ENCODE measurements at regions not wholly inside any gene's neighbourhood (a gene's known extent, or its start where the extent isn't known, plus 50 kb on each side); places are given as distances from the start of the nearest gene placed in this dataset.

DNA sequence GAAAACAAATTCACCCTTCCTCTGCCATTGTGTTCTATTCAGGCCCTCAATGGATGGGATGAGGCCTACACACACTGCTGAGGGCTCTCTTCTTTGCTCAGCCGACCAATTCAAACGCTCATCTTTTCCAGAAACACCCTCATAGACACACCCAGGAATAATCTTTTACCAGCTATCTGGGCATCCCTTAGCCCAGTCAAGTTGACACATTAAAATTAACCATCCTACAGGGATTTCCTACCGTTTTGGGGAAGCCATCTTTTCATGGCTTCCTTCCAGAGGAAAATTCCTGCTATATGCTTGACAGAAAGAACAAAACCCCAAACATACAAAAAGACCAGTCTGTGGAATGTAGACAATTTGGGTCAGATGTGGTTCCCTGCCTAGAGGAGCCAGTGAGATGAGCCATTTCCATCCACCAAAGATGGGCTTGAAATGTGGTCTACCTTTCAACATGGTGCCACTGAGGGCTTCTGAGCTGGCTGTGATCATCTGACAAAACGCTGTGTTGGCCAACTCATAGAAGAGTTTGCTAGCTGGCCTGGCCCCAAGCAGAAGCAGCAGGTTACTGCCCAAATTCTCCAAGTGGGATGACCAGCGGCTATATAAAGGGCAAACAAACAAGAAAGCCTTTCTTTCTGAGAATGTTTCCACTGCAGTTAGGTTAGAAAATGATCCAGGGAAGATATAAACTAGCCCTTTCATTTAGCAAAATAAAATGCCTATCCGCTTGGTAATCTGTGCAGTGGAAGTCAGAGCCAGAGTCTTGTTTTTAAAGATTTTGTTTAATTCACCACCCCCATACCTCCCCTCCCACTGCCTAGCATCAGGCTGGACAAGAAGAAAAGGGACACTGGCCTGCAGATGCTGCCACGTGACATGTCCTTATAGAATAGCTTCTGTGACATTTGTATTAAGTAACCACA lies 69.1 kb upstream of the MRPS6 start:
- no peak for TF ChIP-seq NANOG (IDR thresholded peaks at IDR 0.05; ENCODE audit: borderline replicate concordance)
- TF ChIP-seq, protein P1, sequence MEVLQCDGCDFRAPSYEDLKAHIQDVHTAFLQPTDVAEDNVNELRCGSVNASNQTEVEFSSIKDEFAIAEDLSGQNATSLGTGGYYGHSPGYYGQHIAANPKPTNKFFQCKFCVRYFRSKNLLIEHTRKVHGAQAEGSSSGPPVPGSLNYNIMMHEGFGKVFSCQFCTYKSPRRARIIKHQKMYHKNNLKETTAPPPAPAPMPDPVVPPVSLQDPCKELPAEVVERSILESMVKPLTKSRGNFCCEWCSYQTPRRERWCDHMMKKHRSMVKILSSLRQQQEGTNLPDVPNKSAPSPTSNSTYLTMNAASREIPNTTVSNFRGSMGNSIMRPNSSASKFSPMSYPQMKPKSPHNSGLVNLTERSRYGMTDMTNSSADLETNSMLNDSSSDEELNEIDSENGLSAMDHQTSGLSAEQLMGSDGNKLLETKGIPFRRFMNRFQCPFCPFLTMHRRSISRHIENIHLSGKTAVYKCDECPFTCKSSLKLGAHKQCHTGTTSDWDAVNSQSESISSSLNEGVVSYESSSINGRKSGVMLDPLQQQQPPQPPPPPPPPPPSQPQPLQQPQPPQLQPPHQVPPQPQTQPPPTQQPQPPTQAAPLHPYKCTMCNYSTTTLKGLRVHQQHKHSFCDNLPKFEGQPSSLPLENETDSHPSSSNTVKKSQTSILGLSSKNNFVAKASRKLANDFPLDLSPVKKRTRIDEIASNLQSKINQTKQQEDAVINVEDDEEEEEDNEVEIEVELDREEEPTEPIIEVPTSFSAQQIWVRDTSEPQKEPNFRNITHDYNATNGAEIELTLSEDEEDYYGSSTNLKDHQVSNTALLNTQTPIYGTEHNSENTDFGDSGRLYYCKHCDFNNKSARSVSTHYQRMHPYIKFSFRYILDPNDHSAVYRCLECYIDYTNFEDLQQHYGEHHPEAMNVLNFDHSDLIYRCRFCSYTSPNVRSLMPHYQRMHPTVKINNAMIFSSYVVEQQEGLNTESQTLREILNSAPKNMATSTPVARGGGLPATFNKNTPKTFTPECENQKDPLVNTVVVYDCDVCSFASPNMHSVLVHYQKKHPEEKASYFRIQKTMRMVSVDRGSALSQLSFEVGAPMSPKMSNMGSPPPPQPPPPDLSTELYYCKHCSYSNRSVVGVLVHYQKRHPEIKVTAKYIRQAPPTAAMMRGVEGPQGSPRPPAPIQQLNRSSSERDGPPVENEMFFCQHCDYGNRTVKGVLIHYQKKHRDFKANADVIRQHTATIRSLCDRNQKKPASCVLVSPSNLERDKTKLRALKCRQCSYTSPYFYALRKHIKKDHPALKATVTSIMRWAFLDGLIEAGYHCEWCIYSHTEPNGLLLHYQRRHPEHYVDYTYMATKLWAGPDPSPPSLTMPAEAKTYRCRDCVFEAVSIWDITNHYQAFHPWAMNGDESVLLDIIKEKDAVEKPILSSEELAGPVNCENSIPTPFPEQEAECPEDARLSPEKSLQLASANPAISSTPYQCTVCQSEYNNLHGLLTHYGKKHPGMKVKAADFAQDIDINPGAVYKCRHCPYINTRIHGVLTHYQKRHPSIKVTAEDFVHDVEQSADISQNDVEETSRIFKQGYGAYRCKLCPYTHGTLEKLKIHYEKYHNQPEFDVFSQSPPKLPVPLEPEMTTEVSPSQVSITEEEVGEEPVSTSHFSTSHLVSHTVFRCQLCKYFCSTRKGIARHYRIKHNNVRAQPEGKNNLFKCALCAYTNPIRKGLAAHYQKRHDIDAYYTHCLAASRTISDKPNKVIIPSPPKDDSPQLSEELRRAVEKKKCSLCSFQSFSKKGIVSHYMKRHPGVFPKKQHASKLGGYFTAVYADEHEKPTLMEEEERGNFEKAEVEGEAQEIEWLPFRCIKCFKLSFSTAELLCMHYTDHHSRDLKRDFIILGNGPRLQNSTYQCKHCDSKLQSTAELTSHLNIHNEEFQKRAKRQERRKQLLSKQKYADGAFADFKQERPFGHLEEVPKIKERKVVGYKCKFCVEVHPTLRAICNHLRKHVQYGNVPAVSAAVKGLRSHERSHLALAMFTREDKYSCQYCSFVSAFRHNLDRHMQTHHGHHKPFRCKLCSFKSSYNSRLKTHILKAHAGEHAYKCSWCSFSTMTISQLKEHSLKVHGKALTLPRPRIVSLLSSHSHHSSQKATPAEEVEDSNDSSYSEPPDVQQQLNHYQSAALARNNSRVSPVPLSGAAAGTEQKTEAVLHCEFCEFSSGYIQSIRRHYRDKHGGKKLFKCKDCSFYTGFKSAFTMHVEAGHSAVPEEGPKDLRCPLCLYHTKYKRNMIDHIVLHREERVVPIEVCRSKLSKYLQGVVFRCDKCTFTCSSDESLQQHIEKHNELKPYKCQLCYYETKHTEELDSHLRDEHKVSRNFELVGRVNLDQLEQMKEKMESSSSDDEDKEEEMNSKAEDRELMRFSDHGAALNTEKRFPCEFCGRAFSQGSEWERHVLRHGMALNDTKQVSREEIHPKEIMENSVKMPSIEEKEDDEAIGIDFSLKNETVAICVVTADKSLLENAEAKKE (CRISPR knock-in tag; IDR thresholded peaks at IDR 0.05), result no peak
- TF ChIP-seq STAT1 (IDR thresholded peaks at IDR 0.05; ENCODE audit: unreplicated experiment), result no peak
- TF ChIP-seq, protein P2, sequence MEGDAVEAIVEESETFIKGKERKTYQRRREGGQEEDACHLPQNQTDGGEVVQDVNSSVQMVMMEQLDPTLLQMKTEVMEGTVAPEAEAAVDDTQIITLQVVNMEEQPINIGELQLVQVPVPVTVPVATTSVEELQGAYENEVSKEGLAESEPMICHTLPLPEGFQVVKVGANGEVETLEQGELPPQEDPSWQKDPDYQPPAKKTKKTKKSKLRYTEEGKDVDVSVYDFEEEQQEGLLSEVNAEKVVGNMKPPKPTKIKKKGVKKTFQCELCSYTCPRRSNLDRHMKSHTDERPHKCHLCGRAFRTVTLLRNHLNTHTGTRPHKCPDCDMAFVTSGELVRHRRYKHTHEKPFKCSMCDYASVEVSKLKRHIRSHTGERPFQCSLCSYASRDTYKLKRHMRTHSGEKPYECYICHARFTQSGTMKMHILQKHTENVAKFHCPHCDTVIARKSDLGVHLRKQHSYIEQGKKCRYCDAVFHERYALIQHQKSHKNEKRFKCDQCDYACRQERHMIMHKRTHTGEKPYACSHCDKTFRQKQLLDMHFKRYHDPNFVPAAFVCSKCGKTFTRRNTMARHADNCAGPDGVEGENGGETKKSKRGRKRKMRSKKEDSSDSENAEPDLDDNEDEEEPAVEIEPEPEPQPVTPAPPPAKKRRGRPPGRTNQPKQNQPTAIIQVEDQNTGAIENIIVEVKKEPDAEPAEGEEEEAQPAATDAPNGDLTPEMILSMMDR (conservative IDR thresholded peaks at IDR 0.05; ENCODE audit: low read depth in 2 of 2), result no peak
- no peak for TF ChIP-seq POLR2AphosphoS5 (IDR thresholded peaks at IDR 0.05; ENCODE audit: low read depth)
- no peak for TF ChIP-seq EZH2phosphoT487 (IDR thresholded peaks at IDR 0.05; ENCODE audit: unreplicated experiment)
- TF ChIP-seq, protein P3, sequence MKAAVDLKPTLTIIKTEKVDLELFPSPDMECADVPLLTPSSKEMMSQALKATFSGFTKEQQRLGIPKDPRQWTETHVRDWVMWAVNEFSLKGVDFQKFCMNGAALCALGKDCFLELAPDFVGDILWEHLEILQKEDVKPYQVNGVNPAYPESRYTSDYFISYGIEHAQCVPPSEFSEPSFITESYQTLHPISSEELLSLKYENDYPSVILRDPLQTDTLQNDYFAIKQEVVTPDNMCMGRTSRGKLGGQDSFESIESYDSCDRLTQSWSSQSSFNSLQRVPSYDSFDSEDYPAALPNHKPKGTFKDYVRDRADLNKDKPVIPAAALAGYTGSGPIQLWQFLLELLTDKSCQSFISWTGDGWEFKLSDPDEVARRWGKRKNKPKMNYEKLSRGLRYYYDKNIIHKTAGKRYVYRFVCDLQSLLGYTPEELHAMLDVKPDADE (IDR thresholded peaks at IDR 0.05), result no peak
- no peak for TF ChIP-seq CREB1 (CRISPR knock-in tag; IDR thresholded peaks at IDR 0.05; ENCODE audit: low read depth)
- TF ChIP-seq, protein P4, sequence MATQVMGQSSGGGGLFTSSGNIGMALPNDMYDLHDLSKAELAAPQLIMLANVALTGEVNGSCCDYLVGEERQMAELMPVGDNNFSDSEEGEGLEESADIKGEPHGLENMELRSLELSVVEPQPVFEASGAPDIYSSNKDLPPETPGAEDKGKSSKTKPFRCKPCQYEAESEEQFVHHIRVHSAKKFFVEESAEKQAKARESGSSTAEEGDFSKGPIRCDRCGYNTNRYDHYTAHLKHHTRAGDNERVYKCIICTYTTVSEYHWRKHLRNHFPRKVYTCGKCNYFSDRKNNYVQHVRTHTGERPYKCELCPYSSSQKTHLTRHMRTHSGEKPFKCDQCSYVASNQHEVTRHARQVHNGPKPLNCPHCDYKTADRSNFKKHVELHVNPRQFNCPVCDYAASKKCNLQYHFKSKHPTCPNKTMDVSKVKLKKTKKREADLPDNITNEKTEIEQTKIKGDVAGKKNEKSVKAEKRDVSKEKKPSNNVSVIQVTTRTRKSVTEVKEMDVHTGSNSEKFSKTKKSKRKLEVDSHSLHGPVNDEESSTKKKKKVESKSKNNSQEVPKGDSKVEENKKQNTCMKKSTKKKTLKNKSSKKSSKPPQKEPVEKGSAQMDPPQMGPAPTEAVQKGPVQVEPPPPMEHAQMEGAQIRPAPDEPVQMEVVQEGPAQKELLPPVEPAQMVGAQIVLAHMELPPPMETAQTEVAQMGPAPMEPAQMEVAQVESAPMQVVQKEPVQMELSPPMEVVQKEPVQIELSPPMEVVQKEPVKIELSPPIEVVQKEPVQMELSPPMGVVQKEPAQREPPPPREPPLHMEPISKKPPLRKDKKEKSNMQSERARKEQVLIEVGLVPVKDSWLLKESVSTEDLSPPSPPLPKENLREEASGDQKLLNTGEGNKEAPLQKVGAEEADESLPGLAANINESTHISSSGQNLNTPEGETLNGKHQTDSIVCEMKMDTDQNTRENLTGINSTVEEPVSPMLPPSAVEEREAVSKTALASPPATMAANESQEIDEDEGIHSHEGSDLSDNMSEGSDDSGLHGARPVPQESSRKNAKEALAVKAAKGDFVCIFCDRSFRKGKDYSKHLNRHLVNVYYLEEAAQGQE (IDR thresholded peaks at IDR 0.05; ENCODE audit: unreplicated experiment), result no peak
- TF ChIP-seq ZNF114 (CRISPR knock-in tag; IDR thresholded peaks at IDR 0.05), result no peak
- no peak for TF ChIP-seq EZH2 (IDR thresholded peaks at IDR 0.05; ENCODE audit: low read depth, unreplicated experiment)
- TF ChIP-seq JUNB (IDR thresholded peaks at IDR 0.05; ENCODE audit: unreplicated experiment), result no peak
- no peak for TF ChIP-seq ZNF331 (CRISPR knock-in tag; IDR thresholded peaks at IDR 0.05; ENCODE audit: low read depth)
- peaks cover 8% of the 10 kb centered on the region for H3K4me1 Mint-ChIP-seq
- Histone ChIP-seq H2AFZ (no peak overlapping the region), H3K4me1 (ENCODE audit: insufficient read depth) (no peaks in the 10 kb centered on the region), H3K9me2 (ENCODE audit: insufficient read depth) (no peaks in the 10 kb centered on the region), H3K4me3 (no peak overlapping the region), H3F3A (replicated peaks; ENCODE audit: low read depth) (no peaks in the 10 kb centered on the region), H3K27me3 (ENCODE audit: insufficient read depth) (no peaks in the 10 kb centered on the region), H3K36me3 (ENCODE audit: insufficient read depth) (no peaks in the 10 kb centered on the region), H3K4me2 (no peak overlapping the region), H3K79me2 (replicated peaks; ENCODE audit: insufficient read depth) (no peaks in the 10 kb centered on the region), H3K27ac (ENCODE audit: low read depth) (no peak overlapping the region), H4K20me1 (replicated peaks; ENCODE audit: insufficient read depth) (no peaks in the 10 kb centered on the region)
- H3K27ac Mint-ChIP-seq, result no peak overlapping the region
- DNase-seq (ENCODE audit: low spot score) (no peak), ATAC-seq (no peak)
- no peak overlapping the region for H3K4me3 Mint-ChIP-seq
- peaks cover 2% of the 10 kb centered on the region; the same call in 1 of the 3 replicates for H3K36me3 Mint-ChIP-seq (ENCODE audit: low read depth)
- peaks cover 12% of the 10 kb centered on the region; the same call in 2 of the 3 replicates for H3K9me3 Mint-ChIP-seq
- peaks cover 2% of the 10 kb centered on the region for H3K27me3 Mint-ChIP-seq (ENCODE audit: insufficient read depth, low read depth, poor library complexity)

Data from GM23338 (cell line).